A549 (cell line): ENCODE measurements at regions not wholly inside any gene's neighbourhood (a gene's known extent, or its start where the extent isn't known, plus 50 kb on each side); places are given as distances from the start of the nearest gene placed in this dataset.

Experiments used
- ATAC-seq, 2 experiments: fragments of 200-7000 bp in 1 of 2; fragments of >200 bp in 1 of 2; cut with Nextera tagmentation in 1 of 2; cut with Tn5 transposase in 1 of 2; 3 replicates each; pipeline versions ENCODE4 v1.8.0 to v1.9.1; 2018 to 2020; ENCODE audit warnings: mild to moderate bottlenecking in 1 of 2, moderate library complexity in 1 of 2
- CTCF ChIA-PET: fragments of 300-600 bp; sonication (Branson Sonifier 250); formaldehyde crosslinking; extraction: SDS; loops from one replicate; lab custom pipeline; 2021; ENCODE audit warnings: antibody characterized with exemption, inconsistent platforms; lab: Yijun Ruan, JAX
- POLR2A ChIA-PET: fragments of 350-600 bp; formaldehyde crosslinking; extraction: SDS; loops from one replicate; lab custom pipeline; 2021; ENCODE audit warnings: antibody characterized with exemption, inconsistent platforms; lab: Yijun Ruan, JAX
- DNase-seq, 2 experiments: peaks; one replicate each; pipeline versions ENCODE4 v3.0.0 to v3.0.0-alpha.2; 2011 to 2016; ENCODE audit warnings: low read depth in 1 of 2, low spot score in 1 of 2
- FAIRE-seq: peaks from 2 replicates; lab custom pipeline; 2011; peaks lifted over from hg19 to GRCh38; lab: Jason Lieb, UNC
- H3K27ac ChIP-seq, 2 experiments: fragments of >200 bp; sonication (Bioruptor Twin); formaldehyde crosslinking; 3 replicates each; pipeline ENCODE4 v1.5.1; 2016 to 2017
- H3K4me1 ChIP-seq: fragments of >200 bp; sonication (Bioruptor Twin); formaldehyde crosslinking; 3 replicates; pipeline ENCODE4 v1.6.1; 2016
- H3K4me2 ChIP-seq: fragments of >200 bp; sonication (Bioruptor Twin); formaldehyde crosslinking; 3 replicates; pipeline ENCODE4 v1.6.1; 2016
- H3K4me3 ChIP-seq: fragments of >200 bp; sonication (Bioruptor Twin); formaldehyde crosslinking; 3 replicates; pipeline ENCODE4 v1.5.1; 2016
- H3K9me3 ChIP-seq: fragments of >200 bp; sonication (Bioruptor Twin); formaldehyde crosslinking; 3 replicates; pipeline ENCODE4 v1.6.1; 2016
- BCL3 ChIP-seq: fragments of >200 bp; sonication (Bioruptor Twin); formaldehyde crosslinking; IDR thresholded peaks from 3 replicates; pipeline ENCODE4 v1.6.1; 2016
- BHLHE40 ChIP-seq: IDR thresholded peaks from 2 replicates; pipeline ENCODE4 v1.6.1; 2012; ENCODE audit warnings: low read depth, low read length, inconsistent platforms
- CHD4 ChIP-seq: fragments of 200-600 bp; sonication (generic); IDR thresholded peaks from 2 replicates; pipeline ENCODE4 v1.6.1; 2016; ENCODE audit warnings: antibody characterized with exemption, mild to moderate bottlenecking, borderline replicate concordance
- E2F6 ChIP-seq: IDR thresholded peaks from 2 replicates; pipeline ENCODE4 v1.6.1; 2012; ENCODE audit warnings: low read depth, borderline replicate concordance
- EHF ChIP-seq: fragments of 250-450 bp; sonication (Bioruptor Pico); IDR thresholded peaks from 2 replicates; pipeline ENCODE4 v1.5.0; 2020; ENCODE audit warnings: mild to moderate bottlenecking
- FOSB ChIP-seq: fragments of 250-450 bp; sonication (Bioruptor Pico); IDR thresholded peaks from 2 replicates; pipeline ENCODE4 v1.5.0; 2020; ENCODE audit warnings: mild to moderate bottlenecking, moderate library complexity
- GATA3 ChIP-seq: IDR thresholded peaks from 2 replicates; pipeline ENCODE4 v1.6.1; 2012; ENCODE audit warnings: borderline replicate concordance
- HDAC2 ChIP-seq: fragments of 200-600 bp; sonication (generic); IDR thresholded peaks from 2 replicates; pipeline ENCODE4 v1.6.1; 2016
- HEYL ChIP-seq: fragments of 250-450 bp; sonication (Bioruptor Pico); IDR thresholded peaks from 2 replicates; pipeline ENCODE4 v1.8.0; 2021; ENCODE audit warnings: mild to moderate bottlenecking, moderate library complexity
- HOXA7 ChIP-seq: fragments of 250-450 bp; sonication (Bioruptor Pico); IDR thresholded peaks from 2 replicates; pipeline ENCODE4 v1.5.0; 2020; ENCODE audit warnings: mild to moderate bottlenecking, moderate library complexity
- KDM5A ChIP-seq: fragments of 200-600 bp; sonication (generic); IDR thresholded peaks from 2 replicates; pipeline ENCODE4 v1.6.1; 2016; ENCODE audit warnings: antibody characterized with exemption, mild to moderate bottlenecking
- POLR2AphosphoS2 ChIP-seq: conservative IDR thresholded peaks from 2 replicates; pipeline ENCODE4 v1.6.1; 2012; ENCODE audit warnings: low read length, improper control_type of control experiment, inconsistent platforms
- RAD21 ChIP-seq, 2 experiments: fragments of >200 bp in 1 of 2; sonication (Bioruptor Twin) in 1 of 2; formaldehyde crosslinking in 1 of 2; IDR thresholded peaks in 1 of 2; conservative IDR thresholded peaks in 1 of 2; 2 replicates in 1 of 2; 3 replicates in 1 of 2; pipeline ENCODE4 v1.6.1; 2012 to 2018; ENCODE audit warnings: inconsistent platforms in 1 of 2
- RARB ChIP-seq: fragments of 250-450 bp; sonication (Bioruptor Pico); IDR thresholded peaks from 2 replicates; pipeline ENCODE4 v1.8.0; 2021; ENCODE audit warnings: mild to moderate bottlenecking, moderate library complexity
- RCOR1 ChIP-seq: fragments of 150-350 bp; IDR thresholded peaks from 2 replicates; pipeline ENCODE4 v1.6.1; 2014; ENCODE audit warnings: antibody characterized with exemption, low read length, low read depth
- RFX5 ChIP-seq: fragments of 450-650 bp; IDR thresholded peaks from 2 replicates; pipeline ENCODE4 v1.7.1; 2014; ENCODE audit warnings: antibody characterized with exemption, mild to moderate bottlenecking, moderate library complexity
- TP53 ChIP-seq: fragments of 250-450 bp; sonication (Bioruptor Pico); IDR thresholded peaks from 2 replicates; pipeline ENCODE4 v1.5.0; 2021; ENCODE audit warnings: mild to moderate bottlenecking, moderate library complexity
- ZNF302 ChIP-seq: fragments of 250-450 bp; sonication (Bioruptor Pico); IDR thresholded peaks from 2 replicates; pipeline ENCODE4 v1.9.0; 2021; ENCODE audit warnings: inconsistent platforms, mild to moderate bottlenecking, moderate library complexity
- WGBS: methylation state at CpG from one replicate; pipeline ENCODE4 v1.1.6; 2017; ENCODE audit errors: missing lambda C conversion rate; 5-methylcytosine and 5-hydroxymethylcytosine counted together
- TF ChIP-seq, protein P1 (sequence below): fragments of 250-450 bp; sonication (Bioruptor Pico); IDR thresholded peaks from 2 replicates; pipeline ENCODE4 v1.5.0; 2021; ENCODE audit warnings: mild to moderate bottlenecking, moderate library complexity, borderline replicate concordance

GRCh38 chr2:239905884-239906654 is 119.1 kb downstream of the NDUFA10 start:
- ATAC-seq (no peak), DNase-seq (no peak), FAIRE-seq (no peak)
- 61% methylated on average over 16 of the region's 18 CpGs for WGBS
- ChIA-PET CTCF (no interaction called here), POLR2A (no interaction called here)
- Histone ChIP-seq H3K27ac (no peak overlapping the region), H3K4me1 (peaks cover under 1% of the 10 kb centered on the region; the same call in 1 of the 3 replicates), H3K4me3 (no peak overlapping the region), H3K9me3 (no peaks in the 10 kb centered on the region), H3K4me2 (no peak overlapping the region)
- TF ChIP-seq EHF (CRISPR knock-in tag) = no peak
- TF ChIP-seq E2F6 = no peak
- no peak for TF ChIP-seq CHD4
- TF ChIP-seq BCL3 = no peak
- no peak for TF ChIP-seq HEYL
- no peak for TF ChIP-seq RARB (CRISPR knock-in tag)
- TF ChIP-seq HOXA7 (CRISPR knock-in tag) = no peak
- TF ChIP-seq FOSB (CRISPR knock-in tag) = no peak
- no peak for TF ChIP-seq POLR2AphosphoS2

GRCh38 chr2:239905306-239905705 is 119.8 kb downstream of the NDUFA10 start:
- Histone ChIP-seq H3K9me3 (no peaks in the 10 kb centered on the region), H3K4me1 (no peaks in the 10 kb centered on the region)
- TF ChIP-seq RCOR1 (no peak), RAD21 (conservative IDR thresholded peaks at IDR 0.05 in 1 of 2, IDR thresholded peaks at IDR 0.05 in 1 of 2) (no peak), TP53 (CRISPR knock-in tag) (no peak), HDAC2 (no peak), BHLHE40 (no peak), ZNF302 (no peak), KDM5A (no peak), GATA3 (no peak)
- TF ChIP-seq, protein P1, sequence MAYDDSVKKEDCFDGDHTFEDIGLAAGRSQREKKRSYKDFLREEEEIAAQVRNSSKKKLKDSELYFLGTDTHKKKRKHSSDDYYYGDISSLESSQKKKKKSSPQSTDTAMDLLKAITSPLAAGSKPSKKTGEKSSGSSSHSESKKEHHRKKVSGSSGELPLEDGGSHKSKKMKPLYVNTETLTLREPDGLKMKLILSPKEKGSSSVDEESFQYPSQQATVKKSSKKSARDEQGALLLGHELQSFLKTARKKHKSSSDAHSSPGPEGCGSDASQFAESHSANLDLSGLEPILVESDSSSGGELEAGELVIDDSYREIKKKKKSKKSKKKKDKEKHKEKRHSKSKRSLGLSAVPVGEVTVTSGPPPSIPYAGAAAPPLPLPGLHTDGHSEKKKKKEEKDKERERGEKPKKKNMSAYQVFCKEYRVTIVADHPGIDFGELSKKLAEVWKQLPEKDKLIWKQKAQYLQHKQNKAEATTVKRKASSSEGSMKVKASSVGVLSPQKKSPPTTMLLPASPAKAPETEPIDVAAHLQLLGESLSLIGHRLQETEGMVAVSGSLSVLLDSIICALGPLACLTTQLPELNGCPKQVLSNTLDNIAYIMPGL (CRISPR knock-in tag) = no peak
- TF ChIP-seq, all 56 proteins: peak for 0
- H3K4me2 ChIP-seq = no peak overlapping the region
- 82% methylated on average over 18 of the region's 20 CpGs for WGBS
- ATAC-seq = no peak
- DNase-seq = no peak
- no peak for FAIRE-seq
- POLR2A ChIA-PET = no interaction called here
- H3K27ac ChIP-seq = no peak overlapping the region
- no peak overlapping the region for H3K4me3 ChIP-seq
- CTCF ChIA-PET = no interaction called here

- POLR2A ChIA-PET = no interaction called here
- no peak for ATAC-seq
- Histone ChIP-seq H3K4me3 (no peak overlapping the region), H3K27ac (no peak overlapping the region), H3K4me2 (no peak overlapping the region), H3K9me3 (no peaks in the 10 kb centered on the region), H3K4me1 (no peaks in the 10 kb centered on the region)
- no peak for DNase-seq
- CTCF ChIA-PET = no interaction called here
- 69% methylated on average over 3 of the region's 6 CpGs for WGBS
- no peak for TF ChIP-seq RFX5
- FAIRE-seq = no peak
Measured at GRCh38 chr2:239904496-239904895, 120.6 kb downstream of the NDUFA10 start.
